ENCODE measurements at regions not wholly inside any gene's neighbourhood (a gene's known extent, or its start where the extent isn't known, plus 50 kb on each side); places are given as distances from the start of the nearest gene placed in this dataset.
A peak's percentile ranks its signal among the peaks of the same experiment; 100 is the strongest.

DNA sequence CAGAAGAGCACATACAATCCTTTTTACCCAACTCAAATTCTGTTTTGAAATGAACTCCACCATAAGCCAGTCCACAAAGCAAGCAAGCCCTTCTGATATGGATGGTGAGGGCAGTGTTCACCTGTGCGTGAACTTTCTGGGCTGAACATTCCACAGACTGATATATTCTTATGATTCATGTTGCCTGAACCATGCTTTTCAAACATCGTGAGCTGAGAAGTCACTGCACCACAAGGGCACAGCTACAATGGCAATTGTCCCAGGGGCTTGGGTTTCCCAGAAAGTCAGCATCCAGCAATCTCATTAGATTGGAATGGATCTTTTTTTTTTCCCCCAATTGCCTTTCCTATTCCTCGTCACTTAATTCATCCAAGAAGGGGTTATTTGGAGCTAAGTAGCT is 86.9 kb upstream of the ZNF438 start:
- TF ChIP-seq, protein P1, sequence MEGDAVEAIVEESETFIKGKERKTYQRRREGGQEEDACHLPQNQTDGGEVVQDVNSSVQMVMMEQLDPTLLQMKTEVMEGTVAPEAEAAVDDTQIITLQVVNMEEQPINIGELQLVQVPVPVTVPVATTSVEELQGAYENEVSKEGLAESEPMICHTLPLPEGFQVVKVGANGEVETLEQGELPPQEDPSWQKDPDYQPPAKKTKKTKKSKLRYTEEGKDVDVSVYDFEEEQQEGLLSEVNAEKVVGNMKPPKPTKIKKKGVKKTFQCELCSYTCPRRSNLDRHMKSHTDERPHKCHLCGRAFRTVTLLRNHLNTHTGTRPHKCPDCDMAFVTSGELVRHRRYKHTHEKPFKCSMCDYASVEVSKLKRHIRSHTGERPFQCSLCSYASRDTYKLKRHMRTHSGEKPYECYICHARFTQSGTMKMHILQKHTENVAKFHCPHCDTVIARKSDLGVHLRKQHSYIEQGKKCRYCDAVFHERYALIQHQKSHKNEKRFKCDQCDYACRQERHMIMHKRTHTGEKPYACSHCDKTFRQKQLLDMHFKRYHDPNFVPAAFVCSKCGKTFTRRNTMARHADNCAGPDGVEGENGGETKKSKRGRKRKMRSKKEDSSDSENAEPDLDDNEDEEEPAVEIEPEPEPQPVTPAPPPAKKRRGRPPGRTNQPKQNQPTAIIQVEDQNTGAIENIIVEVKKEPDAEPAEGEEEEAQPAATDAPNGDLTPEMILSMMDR (IDR thresholded peaks at IDR 0.05) = no peak
- H3K4me1 ChIP-seq = peaks cover 8 to 24% of the 10 kb centered on the region in 2 donors
- H3K4me3 ChIP-seq = no peak overlapping the region
- intact Hi-C loops (cut with DNase I) = loop anchor here (2.0 kb wide), 1 partner anchor 46 kb away; no protein-coding TSS in a partner anchor
- H3K36me3 ChIP-seq = no peaks in the 10 kb centered on the region
- DNase-seq (ENCODE audit: low spot score in 2 of 2) = peak in 1 of 2 donors; percentile 75
- no peaks in the 10 kb centered on the region for H3K27me3 ChIP-seq
- H3K9me3 ChIP-seq = no peaks in the 10 kb centered on the region
- peak overlapping the region; percentile 75 to 86 for H3K27ac ChIP-seq

DNA sequence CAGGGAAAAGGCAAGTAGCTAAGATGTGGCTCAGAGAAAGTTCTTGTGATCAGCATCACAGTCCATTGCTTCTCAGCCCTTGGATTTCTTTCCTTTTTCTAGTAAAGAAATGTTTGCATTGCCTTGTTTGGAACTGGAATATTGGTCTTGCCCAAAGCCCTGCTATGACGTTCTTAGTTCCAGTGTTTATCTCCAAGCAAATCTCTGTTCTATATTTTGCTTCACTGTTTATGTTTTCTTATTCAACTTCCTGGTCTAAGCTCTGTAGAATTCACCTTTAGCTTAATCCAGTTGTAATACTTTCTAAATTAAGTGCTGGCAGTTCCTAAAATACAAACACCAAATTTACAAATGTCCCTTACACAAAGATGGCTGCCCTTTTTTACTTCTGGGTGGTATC is 88.7 kb upstream of the ZNF438 start:
- H3K27ac ChIP-seq = peak overlapping the region; percentile 75 to 86
- H3K9me3 ChIP-seq = no peaks in the 10 kb centered on the region
- peaks cover 8 to 24% of the 10 kb centered on the region in 2 donors for H3K4me1 ChIP-seq
- no peak for DNase-seq (ENCODE audit: low spot score in 2 of 2)
- no peaks in the 10 kb centered on the region for H3K36me3 ChIP-seq
- H3K27me3 ChIP-seq = no peaks in the 10 kb centered on the region
- TF ChIP-seq, protein P1 (IDR thresholded peaks at IDR 0.05) = no peak
- H3K4me3 ChIP-seq = no peak overlapping the region
- intact Hi-C loops (cut with DNase I) = no loop called here

DNA sequence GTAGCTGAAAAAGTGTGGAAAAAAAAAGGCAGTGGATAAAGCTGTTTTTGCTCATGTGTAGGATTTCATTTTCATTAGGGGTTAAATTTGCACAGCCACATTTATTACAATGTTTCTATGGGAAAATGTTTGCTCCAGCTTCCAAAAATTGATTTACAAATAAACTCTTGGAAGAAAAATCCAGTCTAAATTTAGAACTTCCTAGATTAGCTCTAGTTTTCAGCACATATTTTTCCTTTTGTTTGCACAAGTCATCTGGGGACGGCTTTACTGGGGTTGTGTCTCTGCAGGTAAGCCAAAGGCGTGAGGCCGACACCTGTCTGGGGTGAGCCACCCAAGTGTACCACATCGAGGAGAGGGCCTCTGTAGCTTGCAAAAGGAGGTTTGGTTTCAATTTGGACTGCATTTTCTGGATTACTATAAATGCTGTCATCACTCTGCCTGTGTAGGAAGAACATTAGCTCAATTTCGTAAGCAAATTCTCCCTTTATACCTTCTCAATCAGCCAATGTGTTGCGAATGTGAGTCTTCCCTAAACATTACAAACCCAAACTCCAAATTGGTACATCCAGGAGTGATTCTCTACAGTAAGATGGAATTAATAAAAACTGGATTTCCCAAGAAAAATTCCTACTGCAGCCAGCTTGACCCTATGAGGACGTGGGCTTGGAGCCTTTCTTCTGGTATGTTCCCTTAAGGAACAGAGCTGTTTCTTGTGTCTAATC is 89.5 kb upstream of the ZNF438 start:
- H3K9me3 ChIP-seq = no peaks in the 10 kb centered on the region
- H3K27me3 ChIP-seq = no peaks in the 10 kb centered on the region
- peak overlapping the region; percentile 75 to 86 for H3K27ac ChIP-seq
- intact Hi-C loops (cut with DNase I) = no loop called here
- H3K36me3 ChIP-seq = no peaks in the 10 kb centered on the region
- TF ChIP-seq, protein P1 (IDR thresholded peaks at IDR 0.05) = no peak
- H3K4me1 ChIP-seq = peaks cover 8 to 24% of the 10 kb centered on the region in 2 donors
- H3K4me3 ChIP-seq = no peak overlapping the region
- no peak for DNase-seq (ENCODE audit: low spot score in 2 of 2)

DNA sequence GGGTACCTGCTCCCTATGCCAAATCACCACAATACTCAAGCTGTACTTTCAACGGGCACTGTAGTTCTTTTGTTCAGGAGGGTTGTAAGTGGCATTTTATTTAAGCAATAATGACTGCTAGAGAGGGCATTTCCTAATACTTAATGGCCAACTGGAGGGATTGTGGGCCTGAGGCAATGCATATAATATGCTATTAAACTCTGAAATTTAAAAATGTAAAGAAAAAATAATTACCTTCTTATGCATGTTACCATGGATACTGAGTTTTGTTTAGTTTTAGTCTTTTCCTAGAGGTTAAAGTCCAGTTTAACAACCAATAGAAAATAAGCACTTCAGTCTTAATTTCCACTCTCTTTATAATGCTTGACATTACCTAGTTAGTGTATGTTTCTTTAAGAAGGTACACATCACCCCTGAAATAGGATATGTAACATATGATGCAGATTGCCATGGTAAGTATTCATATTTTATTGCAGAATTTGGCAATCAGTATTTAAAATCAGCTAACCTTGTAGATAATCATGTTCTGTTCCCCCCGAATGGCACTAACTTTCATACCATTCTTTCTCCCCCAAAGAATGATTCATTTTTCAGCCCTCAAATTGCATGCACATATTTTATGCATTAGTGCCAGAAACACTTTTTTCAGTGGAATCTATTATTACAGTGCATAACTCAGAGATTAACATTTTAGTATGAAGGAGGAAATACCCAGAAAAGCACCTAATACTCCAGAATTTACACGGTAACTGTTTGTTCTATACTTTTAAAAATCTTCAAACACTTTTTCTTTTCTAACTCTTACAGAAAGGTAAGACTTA is 90.3 kb upstream of the ZNF438 start:
- peak overlapping the region; percentile 75 to 86 for H3K27ac ChIP-seq
- H3K4me1 ChIP-seq = peaks cover 8 to 24% of the 10 kb centered on the region in 2 donors
- no peaks in the 10 kb centered on the region for H3K9me3 ChIP-seq
- no peaks in the 10 kb centered on the region for H3K27me3 ChIP-seq
- TF ChIP-seq, protein P1 (IDR thresholded peaks at IDR 0.05) = no peak
- no peaks in the 10 kb centered on the region for H3K36me3 ChIP-seq
- H3K4me3 ChIP-seq = no peak overlapping the region
- intact Hi-C loops (cut with DNase I) = no loop called here
- no peak for DNase-seq (ENCODE audit: low spot score in 2 of 2)

DNA sequence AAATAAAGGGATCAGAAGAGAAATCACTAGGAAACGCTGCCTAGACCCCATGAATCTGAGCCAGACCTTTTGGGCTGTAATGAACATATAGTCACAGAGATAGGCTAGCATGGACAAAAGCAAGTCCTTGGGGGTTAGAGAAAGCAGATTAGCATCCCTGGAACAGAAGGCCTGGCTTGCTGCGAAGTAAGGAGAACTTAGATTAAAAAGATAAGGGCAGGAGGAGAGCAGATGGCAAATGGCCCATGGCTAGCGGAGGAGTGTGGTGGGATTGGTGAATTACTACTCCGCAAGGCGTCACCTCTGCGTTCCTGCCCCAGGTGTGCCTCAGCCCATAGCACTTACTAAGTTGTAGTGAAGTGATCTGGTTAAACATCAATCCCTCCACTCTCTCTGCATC is 92.3 kb upstream of the ZNF438 start:
- Histone ChIP-seq H3K27me3 (no peaks in the 10 kb centered on the region), H3K4me1 (peaks cover 8 to 27% of the 10 kb centered on the region in 2 donors), H3K9me3 (no peaks in the 10 kb centered on the region), H3K4me3 (no peak overlapping the region), H3K27ac (no peak overlapping the region), H3K36me3 (no peaks in the 10 kb centered on the region)
- intact Hi-C loops (cut with DNase I) = no loop called here
- no peak for DNase-seq (ENCODE audit: low spot score in 2 of 2)
- TF ChIP-seq, protein P1 (IDR thresholded peaks at IDR 0.05) = no peak

All from ascending aorta (tissue), 2 donors.